ENCODE measurements at regions not wholly inside any gene's neighbourhood (a gene's known extent, or its start where the extent isn't known, plus 50 kb on each side); places are given as distances from the start of the nearest gene placed in this dataset.
"Not testable (repeated sequence)": the region's sequence is repeated elsewhere in the genome, so short reads cannot be mapped to it uniquely, and the experiment has no call there.

DNA sequence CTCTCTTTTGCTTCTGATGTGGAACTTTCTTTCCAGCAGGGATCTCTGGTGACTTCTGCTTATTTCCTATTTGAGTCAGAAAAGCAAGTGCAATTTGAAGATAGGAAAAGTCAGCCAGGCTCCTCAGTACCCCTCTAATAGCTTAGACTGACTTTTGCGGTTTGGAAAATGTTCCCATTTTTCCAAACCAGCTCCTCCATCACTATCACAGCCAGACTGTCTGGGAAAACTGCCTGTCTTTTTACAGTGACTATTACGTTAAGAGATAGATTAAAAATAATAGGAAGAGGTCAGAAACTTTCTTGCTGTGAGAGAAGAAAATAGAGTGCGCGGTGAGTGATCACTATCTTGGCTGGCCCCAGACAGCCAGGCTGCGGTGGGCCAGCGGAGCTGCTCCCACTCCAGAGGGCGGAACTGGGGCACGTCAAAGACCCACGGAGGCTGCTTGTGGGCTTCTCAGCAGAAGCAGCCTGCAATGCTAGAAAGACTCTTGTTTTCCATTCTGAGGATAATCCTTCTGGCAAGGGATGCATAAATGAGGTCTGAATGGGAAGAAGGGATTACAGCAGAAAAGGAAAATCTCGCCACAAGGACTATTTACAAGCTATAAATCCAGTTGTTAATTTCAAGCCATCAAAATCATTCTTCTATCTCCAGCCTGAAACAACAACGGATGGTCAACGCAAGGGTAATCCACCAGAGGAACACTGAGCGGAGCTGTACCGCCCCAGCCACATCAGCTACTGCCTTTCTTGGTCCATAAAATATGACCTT lies 151.0 kb upstream of the MSX2 start:
- TF ChIP-seq, protein P1, sequence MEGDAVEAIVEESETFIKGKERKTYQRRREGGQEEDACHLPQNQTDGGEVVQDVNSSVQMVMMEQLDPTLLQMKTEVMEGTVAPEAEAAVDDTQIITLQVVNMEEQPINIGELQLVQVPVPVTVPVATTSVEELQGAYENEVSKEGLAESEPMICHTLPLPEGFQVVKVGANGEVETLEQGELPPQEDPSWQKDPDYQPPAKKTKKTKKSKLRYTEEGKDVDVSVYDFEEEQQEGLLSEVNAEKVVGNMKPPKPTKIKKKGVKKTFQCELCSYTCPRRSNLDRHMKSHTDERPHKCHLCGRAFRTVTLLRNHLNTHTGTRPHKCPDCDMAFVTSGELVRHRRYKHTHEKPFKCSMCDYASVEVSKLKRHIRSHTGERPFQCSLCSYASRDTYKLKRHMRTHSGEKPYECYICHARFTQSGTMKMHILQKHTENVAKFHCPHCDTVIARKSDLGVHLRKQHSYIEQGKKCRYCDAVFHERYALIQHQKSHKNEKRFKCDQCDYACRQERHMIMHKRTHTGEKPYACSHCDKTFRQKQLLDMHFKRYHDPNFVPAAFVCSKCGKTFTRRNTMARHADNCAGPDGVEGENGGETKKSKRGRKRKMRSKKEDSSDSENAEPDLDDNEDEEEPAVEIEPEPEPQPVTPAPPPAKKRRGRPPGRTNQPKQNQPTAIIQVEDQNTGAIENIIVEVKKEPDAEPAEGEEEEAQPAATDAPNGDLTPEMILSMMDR (IDR thresholded peaks at IDR 0.05; ENCODE audit: low read depth, low read length, missing control alignments): no peak
- no peak for DNase-seq (ENCODE audit: low read depth)
- H3K4me3 ChIP-seq (ENCODE audit: low read depth, low read length): no peak overlapping the region

DNA sequence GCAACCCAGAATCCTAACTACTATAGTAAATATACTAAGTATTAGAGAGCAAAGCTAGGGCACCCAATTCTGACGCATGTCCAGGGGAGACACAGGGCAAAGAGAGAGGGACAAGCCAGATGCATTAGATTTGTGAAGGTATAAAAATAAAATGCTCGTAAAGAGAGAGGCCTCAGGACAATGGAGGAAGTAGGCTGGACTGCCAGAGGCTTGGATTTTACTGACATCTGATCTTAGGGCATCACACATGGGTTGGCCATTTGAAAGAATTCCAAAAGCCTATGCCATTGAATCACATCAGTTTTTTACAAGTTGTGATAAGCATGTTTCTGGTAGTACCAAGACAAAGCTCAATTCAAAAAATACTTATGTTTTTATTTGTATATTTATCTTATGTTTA lies 149.3 kb upstream of the MSX2 start:
- TF ChIP-seq, protein P1 (IDR thresholded peaks at IDR 0.05; ENCODE audit: low read depth, low read length, missing control alignments): no peak
- no peak overlapping the region for H3K4me3 ChIP-seq (ENCODE audit: low read depth, low read length)
- DNase-seq (ENCODE audit: low read depth): no peak

DNA sequence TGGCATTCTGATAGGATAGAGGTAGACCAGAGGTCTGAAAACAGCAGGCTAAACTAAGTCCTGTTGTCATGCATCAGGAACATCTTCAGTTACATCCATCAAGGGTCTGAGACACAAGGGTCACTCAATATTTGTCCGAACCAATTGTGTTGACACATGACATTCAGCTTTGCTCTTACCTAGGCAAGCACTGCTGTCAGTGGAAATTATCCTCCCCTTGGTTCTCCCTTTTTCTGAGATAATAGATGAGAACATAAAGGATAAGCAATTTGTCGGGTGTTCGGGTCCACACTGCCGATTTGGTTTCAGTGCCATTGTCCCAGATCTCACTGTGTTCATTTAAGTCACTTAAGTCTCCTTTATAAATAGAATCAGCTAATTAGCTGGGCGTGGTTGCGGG lies 148.3 kb upstream of the MSX2 start:
- TF ChIP-seq, protein P1 (IDR thresholded peaks at IDR 0.05; ENCODE audit: low read depth, low read length, missing control alignments): no peak
- no peak for DNase-seq (ENCODE audit: low read depth)
- H3K4me3 ChIP-seq (ENCODE audit: low read depth, low read length): no peak overlapping the region

DNA sequence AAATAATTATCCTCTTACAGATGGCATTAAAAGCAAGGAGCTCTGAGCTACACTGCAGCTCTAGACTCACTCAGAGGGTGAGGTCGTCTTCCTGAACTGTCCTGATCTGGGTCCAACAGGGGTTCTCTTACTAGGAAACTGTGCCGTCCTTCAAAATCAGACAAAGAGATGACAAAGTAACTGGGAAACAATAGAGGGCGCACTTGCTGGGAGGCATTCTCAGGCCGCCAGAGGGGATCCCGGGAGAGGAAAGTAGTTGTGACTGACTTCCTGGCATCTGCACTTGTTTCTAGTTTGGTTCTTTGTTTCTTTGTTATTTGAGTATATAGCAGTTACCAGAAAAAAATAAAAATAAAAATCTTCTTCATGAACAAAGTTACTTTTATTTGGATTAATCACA lies 142.9 kb upstream of the MSX2 start:
- no peak overlapping the region for H3K4me3 ChIP-seq (ENCODE audit: low read depth, low read length)
- TF ChIP-seq, protein P1 (IDR thresholded peaks at IDR 0.05; ENCODE audit: low read depth, low read length, missing control alignments): peak; percentile 33
- no peak for DNase-seq (ENCODE audit: low read depth)

DNA sequence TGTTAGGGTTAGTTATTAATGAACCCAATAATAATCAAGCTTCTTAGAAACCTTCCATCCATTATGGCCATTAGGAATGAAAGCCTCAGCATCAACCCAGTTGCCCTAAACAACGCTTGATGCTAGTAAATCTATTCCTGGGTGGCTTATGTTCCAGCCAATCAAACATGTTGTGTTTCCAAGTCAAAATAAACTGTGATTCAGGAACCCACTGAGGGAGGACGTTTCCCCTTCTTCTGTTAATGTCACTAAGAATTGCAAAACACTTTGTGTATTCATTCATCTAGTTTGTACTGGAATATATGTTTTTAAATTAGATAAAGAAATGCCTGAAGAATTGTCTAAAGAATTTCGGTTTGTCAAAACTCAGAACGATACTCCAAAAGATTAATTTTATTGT lies 142.5 kb upstream of the MSX2 start:
- DNase-seq (ENCODE audit: low read depth): no peak
- no peak overlapping the region for H3K4me3 ChIP-seq (ENCODE audit: low read depth, low read length)
- TF ChIP-seq, protein P1 (IDR thresholded peaks at IDR 0.05; ENCODE audit: low read depth, low read length, missing control alignments): no peak

DNA sequence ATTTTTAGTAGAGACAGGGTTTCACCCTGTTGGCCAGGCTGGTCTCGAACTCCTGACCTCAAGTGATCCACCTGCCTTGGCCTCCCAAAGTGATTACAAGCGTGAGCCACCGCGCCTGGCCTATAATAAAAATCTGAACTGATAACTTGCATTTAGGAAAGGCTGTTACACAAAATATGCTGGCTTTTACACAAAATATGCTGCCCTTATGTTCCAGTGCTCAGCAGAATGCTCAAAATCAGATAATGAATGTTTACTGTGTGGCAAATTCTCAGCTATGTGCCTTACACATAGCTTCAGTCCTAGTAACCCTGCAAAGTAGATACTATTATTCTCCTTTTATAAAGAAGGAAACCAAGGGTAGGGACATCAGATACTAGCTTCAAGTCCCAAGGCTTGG lies 141.3 kb upstream of the MSX2 start:
- no peak overlapping the region for H3K4me3 ChIP-seq (ENCODE audit: low read depth, low read length)
- TF ChIP-seq, protein P1 (IDR thresholded peaks at IDR 0.05; ENCODE audit: low read depth, low read length, missing control alignments): no peak
- DNase-seq (ENCODE audit: low read depth): no peak

DNA sequence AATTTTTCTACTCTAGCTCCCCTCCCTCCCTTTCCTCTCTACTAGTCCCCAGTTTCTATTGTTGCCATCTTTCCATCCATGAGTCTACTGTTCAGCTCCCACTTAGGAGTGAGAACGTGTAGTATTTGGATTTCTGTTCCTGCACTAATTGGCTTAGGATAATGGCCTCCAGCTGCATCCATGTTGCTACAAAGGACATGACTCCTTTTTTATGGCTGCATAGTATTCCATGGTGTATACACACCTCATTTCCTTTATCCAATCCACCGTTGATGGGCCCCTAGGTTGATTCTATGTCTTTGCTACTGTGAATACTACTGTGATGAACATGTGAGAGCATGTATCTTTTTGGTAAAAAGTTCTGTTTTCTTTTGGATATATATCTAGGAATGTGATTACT lies 138.9 kb upstream of the MSX2 start:
- H3K4me3 ChIP-seq (ENCODE audit: low read depth, low read length): no peak overlapping the region
- no peak for DNase-seq (ENCODE audit: low read depth)
- TF ChIP-seq, protein P1 (IDR thresholded peaks at IDR 0.05; ENCODE audit: low read depth, low read length, missing control alignments): no peak

DNA sequence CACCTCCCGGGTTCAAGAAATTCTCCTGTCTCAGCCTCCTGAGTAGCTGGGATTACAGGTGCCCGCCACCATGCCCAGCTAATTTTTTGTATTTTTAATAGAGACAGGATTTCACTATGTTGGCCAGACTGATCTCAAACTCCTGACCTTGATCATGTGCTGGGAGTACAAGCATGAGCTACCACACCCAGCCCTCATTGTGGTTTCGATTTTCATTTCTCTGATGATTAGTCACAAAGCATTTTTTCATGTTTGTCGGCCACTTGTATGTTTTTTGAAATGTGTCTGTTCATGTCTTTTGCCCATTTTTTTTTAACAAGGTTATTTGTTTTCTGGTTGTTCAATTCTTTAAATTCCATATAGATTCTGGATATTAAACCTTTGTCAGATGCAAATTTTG lies 138.2 kb upstream of the MSX2 start:
- not testable (repeated sequence) for DNase-seq (ENCODE audit: low read depth); H3K4me3 ChIP-seq (ENCODE audit: low read depth, low read length)

Measured in GM12864 (cell line).